ENCODE measurements at regions not wholly inside any gene's neighbourhood (a gene's known extent, or its start where the extent isn't known, plus 50 kb on each side); places are given as distances from the start of the nearest gene placed in this dataset.

DNA sequence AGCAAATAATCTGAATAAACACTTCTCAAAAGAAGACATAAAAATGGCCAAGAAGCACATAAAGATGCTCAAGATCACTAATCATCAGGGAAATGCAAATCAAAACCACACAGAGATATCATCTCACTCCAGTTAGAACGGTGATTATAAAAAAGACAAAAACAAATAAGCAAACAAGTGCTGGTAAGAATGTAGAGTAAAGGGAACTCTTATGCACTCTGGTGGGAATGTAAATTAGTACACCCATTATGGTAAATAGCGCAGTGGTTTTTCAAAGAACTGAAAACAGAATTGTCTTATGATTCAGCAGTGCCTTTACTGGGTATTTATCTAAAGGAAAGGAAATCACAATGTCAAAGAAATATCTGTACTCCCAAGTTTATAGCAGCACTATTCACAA, 343.2 kb downstream of the HAPSTR1 start:
- no peak for DNase-seq
- no peaks in the 10 kb centered on the region for H3K9me3 ChIP-seq
- 51 to 72% methylated on average over 2 of the region's 2 CpGs for WGBS, 2 donors

DNA sequence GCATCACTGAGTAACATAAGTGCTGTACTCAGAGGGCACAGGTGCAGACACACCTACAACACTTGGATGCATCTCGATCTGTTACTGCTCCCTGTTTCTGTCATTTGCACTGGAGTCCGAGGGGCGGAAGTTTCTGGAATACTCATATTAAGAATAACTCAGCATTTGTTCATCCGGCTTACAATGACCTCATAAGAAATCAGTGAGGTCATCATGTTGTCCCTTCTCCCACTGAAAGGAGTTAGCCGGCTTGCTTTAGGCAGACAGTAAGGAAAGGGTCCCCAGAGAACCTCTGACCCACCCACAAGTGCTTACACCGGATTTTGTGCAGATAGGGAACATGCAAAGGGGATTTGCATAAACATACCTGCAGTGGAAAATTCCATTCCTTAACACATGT, 344.7 kb downstream of the HAPSTR1 start:
- Histone ChIP-seq H3K4me1 (no peaks in the 10 kb centered on the region), H3K9me3 (no peaks in the 10 kb centered on the region), H3K27me3 (no peaks in the 10 kb centered on the region), H3K27ac (no peak overlapping the region), H3K4me3 (no peak overlapping the region), H3K36me3 (no peaks in the 10 kb centered on the region)
- DNase-seq = no peak
- 94% methylated on average over 6 of the region's 6 CpGs for WGBS, 2 donors
- TF ChIP-seq EP300 (IDR thresholded peaks at IDR 0.05) (no peak), POLR2A (IDR thresholded peaks at IDR 0.05) (no peak), POLR2AphosphoS5 (IDR thresholded peaks at IDR 0.05) (no peak)
- TF ChIP-seq, protein P1, sequence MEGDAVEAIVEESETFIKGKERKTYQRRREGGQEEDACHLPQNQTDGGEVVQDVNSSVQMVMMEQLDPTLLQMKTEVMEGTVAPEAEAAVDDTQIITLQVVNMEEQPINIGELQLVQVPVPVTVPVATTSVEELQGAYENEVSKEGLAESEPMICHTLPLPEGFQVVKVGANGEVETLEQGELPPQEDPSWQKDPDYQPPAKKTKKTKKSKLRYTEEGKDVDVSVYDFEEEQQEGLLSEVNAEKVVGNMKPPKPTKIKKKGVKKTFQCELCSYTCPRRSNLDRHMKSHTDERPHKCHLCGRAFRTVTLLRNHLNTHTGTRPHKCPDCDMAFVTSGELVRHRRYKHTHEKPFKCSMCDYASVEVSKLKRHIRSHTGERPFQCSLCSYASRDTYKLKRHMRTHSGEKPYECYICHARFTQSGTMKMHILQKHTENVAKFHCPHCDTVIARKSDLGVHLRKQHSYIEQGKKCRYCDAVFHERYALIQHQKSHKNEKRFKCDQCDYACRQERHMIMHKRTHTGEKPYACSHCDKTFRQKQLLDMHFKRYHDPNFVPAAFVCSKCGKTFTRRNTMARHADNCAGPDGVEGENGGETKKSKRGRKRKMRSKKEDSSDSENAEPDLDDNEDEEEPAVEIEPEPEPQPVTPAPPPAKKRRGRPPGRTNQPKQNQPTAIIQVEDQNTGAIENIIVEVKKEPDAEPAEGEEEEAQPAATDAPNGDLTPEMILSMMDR (IDR thresholded peaks at IDR 0.05) = no peak
- intact Hi-C loops (cut with DNase I) = no loop called here

More for the DNA sequence above, 343.2 kb downstream of the HAPSTR1 start:
- H3K4me3 ChIP-seq = no peak overlapping the region
- H3K4me1 ChIP-seq = no peaks in the 10 kb centered on the region
- no peaks in the 10 kb centered on the region for H3K36me3 ChIP-seq
- no peaks in the 10 kb centered on the region for H3K27me3 ChIP-seq
- intact Hi-C loops (cut with DNase I) = no loop called here
- TF ChIP-seq POLR2AphosphoS5 (IDR thresholded peaks at IDR 0.05) (no peak), EP300 (IDR thresholded peaks at IDR 0.05) (no peak), POLR2A (IDR thresholded peaks at IDR 0.05) (no peak)
- TF ChIP-seq, protein P1 (IDR thresholded peaks at IDR 0.05) = no peak
- H3K27ac ChIP-seq = no peak overlapping the region

DNA sequence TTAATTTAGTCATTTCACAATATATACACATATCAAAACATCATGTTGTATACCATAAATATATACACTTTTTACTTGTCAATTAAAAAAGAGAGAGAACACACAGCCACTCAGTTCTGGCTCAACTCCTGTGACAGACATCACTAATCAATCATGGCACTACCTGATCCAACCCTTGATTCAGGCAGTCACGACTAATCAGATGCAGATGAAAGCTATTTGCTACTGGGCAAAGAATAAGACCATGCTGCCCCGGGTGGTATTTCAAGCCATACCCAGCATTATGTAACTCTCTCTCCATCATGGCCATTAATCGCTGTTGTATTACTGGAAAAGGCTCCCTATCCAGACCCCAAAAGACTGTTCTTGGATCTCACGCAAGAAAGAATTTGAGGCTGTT, 345.7 kb downstream of the HAPSTR1 start:
- H3K4me1 ChIP-seq = no peaks in the 10 kb centered on the region
- TF ChIP-seq EP300 (IDR thresholded peaks at IDR 0.05) (no peak), POLR2AphosphoS5 (IDR thresholded peaks at IDR 0.05) (no peak), POLR2A (IDR thresholded peaks at IDR 0.05) (no peak)
- TF ChIP-seq, protein P1 (IDR thresholded peaks at IDR 0.05) = no peak
- H3K36me3 ChIP-seq = no peaks in the 10 kb centered on the region
- no peak overlapping the region for H3K27ac ChIP-seq
- no peaks in the 10 kb centered on the region for H3K27me3 ChIP-seq
- H3K9me3 ChIP-seq = no peaks in the 10 kb centered on the region
- WGBS, 2 donors = 87 to 90% methylated on average over 4 of the region's 4 CpGs
- no peak for DNase-seq
- H3K4me3 ChIP-seq = no peak overlapping the region
- intact Hi-C loops (cut with DNase I) = no loop called here

DNA sequence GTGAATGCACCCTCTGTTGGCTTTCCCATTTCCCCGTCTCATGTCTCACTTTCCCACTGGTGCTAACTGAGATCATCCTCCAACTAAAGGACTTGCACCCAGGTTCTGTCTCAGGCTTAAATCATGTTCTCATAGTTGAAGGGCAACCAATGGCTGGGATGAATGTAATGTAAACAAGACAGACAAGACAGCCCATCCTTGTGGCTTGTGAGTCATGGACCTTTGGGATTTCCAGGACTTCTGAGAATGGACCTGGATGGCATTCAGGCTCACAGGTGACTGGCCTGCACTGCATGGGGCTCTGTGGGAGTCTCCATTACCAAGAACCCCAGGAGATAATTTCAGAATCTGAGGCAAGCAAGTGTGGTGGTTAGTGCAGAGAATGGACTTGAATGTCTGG, 347.5 kb downstream of the HAPSTR1 start:
- no peak for DNase-seq
- Histone ChIP-seq H3K27ac (no peak overlapping the region), H3K27me3 (no peaks in the 10 kb centered on the region), H3K9me3 (no peaks in the 10 kb centered on the region), H3K4me1 (no peaks in the 10 kb centered on the region), H3K36me3 (no peaks in the 10 kb centered on the region), H3K4me3 (no peak overlapping the region)
- intact Hi-C loops (cut with DNase I) = no loop called here
- TF ChIP-seq POLR2A (IDR thresholded peaks at IDR 0.05) (no peak), EP300 (IDR thresholded peaks at IDR 0.05) (no peak), POLR2AphosphoS5 (IDR thresholded peaks at IDR 0.05) (no peak)
- TF ChIP-seq, protein P1 (IDR thresholded peaks at IDR 0.05) = no peak
- 93 to 96% methylated on average over 1 of the region's 1 CpG for WGBS, 2 donors

DNA sequence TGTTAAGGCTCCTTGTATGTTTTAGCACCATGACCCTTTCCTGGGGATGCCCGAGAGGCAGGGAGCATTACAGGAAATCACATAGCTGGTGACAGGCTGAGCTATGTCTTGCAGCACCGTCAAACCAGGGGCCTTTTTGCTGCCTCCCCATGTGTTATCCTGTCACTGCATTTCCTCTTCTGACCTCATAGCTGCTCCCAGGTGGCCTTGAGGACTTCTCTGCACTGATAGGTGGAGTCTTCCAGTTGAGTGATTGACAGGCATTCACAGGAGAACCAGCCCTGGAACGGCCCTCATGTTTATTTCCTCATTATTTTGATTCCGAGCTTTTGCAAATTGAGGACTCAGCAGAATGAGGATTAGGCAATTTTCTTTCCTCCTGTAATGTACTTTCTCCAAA, 349.6 kb downstream of the HAPSTR1 start:
- 15 to 18% methylated on average over 4 of the region's 4 CpGs for WGBS, 2 donors
- no peak for DNase-seq
- H3K27ac ChIP-seq = no peak overlapping the region
- H3K36me3 ChIP-seq = no peaks in the 10 kb centered on the region
- intact Hi-C loops (cut with DNase I) = no loop called here
- H3K27me3 ChIP-seq = no peaks in the 10 kb centered on the region
- TF ChIP-seq, protein P1 (IDR thresholded peaks at IDR 0.05) = no peak
- TF ChIP-seq EP300 (IDR thresholded peaks at IDR 0.05) (no peak), POLR2AphosphoS5 (IDR thresholded peaks at IDR 0.05) (no peak), POLR2A (IDR thresholded peaks at IDR 0.05) (no peak)
- H3K4me1 ChIP-seq = peaks cover 0 to 2% (median 0%) of the 10 kb centered on the region in 4 donors
- no peaks in the 10 kb centered on the region for H3K9me3 ChIP-seq
- H3K4me3 ChIP-seq = no peak overlapping the region

All from sigmoid colon (tissue), 6 donors.